HG03045 (cell line): ENCODE measurements at regions not wholly inside any gene's neighbourhood (a gene's known extent, or its start where the extent isn't known, plus 50 kb on each side); places are given as distances from the start of the nearest gene placed in this dataset.
"Not testable (repeated sequence)": the region's sequence is repeated elsewhere in the genome, so short reads cannot be mapped to it uniquely, and the experiment has no call there.

Experiments used
- ATAC-seq: cut with Tn5 transposase; IDR thresholded peaks from one replicate; pipeline ENCODE4 v1.9.1; 2021; ENCODE audit warnings: mild to moderate bottlenecking, moderate library complexity; ENCODE audit not compliant: unreplicated experiment

DNA sequence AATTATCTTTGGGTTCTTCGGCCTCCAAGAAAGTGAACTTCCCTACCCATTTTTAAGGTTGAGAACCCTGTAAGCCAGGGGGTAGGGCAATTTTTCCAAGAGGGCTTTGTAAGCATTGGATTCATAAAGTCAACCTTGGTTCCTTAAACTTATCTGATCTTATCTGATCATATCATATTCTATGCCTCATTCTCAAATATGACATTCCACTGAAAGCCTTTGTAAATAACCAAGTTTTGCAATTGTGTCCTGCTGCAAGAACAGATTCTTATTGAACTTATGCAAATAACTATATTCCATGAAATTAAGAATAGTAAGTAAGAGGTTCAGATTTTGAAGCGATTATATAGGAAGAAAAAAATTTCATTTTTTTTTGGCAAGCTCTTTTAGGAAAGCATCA is 649.5 kb downstream of the LRRC70 start:
- no peak for ATAC-seq

DNA sequence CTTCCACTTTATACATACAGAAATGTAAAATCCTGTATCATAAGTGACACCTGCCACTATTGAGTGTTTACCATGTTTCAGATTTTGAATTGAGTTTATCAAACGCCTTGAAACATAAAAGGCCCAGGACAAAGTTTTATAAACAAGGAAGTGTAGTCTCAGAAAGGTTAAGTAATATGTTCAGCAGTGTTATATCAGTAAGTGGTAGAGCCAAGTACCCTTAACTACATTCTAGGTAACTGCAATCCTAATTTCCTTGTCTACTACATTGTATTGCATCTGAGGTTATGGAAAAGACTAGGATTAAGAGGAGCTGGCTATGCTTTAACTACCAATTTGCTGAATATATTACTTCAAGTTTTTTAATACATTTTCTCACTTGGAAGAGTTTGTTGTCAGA is 641.6 kb downstream of the LRRC70 start:
- ATAC-seq = no peak

DNA sequence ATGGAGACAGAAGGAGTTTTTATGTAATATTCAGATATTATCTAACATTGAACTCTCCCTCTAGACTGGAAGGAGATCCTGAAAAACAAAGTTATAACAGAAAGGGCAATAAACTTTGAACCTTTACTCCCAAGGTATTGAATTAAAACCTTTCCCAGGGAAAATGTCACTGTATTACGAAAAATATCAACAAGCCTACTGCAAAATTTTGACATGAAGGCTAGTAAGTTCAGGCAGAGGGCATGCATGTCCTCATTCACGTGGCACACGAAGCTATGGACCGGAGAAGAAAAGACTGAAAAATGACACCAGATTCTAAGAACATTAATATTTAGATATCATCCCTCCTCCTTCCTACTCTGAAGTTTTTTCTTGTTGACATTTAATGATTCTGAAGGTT is 638.8 kb downstream of the LRRC70 start:
- ATAC-seq = no peak

DNA sequence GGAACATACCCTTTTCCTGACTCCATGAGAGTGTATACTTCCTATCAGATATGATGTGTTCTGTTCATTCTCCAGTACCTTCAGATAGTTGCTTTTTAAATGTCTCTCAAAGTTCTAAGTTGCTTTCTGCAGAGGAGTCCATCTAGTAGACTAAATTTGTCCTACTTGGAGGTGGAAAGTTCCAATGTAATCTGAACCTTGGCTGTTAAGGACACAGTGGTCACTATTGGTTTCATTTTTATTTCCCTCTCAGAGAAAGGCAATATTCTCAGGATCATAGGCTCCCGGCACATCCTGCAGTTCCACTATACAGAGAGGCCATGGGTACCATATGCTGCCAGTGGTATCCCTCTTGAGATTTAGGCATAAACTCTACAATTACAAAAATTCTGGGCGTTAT is 634.6 kb downstream of the LRRC70 start:
- ATAC-seq = no peak

DNA sequence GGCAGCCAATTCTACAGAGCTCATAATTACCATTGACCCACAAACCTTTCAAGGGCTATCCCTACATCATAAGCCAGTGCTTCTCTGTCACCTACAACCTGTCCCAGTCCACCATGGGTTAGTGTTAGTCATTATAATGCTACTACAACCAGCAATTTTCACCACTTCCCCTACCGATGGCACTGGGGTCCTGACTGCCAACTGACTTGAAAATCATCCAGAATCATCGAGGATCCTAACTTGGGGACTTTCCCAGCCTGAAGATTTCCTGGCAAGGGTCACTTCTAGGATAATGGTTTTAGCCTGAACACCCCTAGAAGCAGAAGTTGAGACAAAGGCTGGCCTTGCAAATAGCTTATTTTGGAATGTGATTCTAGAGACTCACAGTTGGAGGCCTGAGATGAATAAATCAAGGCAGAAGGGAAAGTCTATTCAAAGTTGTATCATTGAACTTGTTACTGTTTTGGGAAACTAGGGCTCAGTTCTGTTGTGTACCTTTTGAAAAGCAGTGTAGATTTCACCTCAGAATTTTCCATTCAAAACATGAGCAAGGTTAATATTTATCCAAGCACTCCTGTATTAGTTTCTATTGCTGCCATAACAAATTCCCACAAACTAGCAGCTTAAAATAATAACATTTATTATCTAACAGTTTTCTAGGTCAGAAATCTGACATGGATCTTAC is 633.0 kb downstream of the LRRC70 start:
- ATAC-seq = no peak

DNA sequence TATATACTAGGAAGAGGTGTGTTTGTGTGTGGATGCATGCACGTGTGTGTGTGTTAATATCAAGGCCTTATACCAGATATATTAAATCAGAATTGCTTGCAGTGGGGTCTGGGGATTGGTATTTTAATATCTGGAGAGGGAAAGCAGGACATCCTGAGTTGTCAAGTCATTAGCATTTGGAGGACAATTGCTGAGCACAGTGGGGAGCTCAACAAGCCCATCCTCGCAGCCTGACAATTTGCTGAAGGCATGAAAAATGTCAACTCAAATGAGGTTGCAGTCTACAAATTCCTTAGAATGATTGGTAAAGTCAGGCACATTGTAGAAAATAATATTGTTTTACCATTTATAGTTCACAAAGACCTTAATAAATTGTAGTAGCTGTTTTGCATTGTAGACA is 627.4 kb downstream of the LRRC70 start:
- ATAC-seq = no peak

DNA sequence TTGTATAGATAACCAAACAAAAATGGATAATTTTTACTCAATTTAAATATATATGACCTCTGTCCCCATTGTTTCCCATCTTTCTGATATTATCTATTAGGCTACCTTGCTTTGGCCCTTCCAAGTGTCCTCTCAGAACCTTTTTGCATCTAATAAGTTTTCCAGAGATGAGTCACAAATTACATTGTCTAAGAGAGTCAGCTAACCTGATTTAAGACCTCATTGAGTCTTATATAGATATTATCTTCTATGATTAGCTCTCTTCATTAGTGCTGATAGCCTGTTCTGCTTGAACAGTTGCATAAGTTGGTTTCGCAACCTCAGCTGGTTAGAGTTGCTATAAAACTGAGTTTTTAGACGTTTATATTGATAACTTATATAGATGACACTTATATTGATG is 623.1 kb downstream of the LRRC70 start:
- ATAC-seq = no peak

DNA sequence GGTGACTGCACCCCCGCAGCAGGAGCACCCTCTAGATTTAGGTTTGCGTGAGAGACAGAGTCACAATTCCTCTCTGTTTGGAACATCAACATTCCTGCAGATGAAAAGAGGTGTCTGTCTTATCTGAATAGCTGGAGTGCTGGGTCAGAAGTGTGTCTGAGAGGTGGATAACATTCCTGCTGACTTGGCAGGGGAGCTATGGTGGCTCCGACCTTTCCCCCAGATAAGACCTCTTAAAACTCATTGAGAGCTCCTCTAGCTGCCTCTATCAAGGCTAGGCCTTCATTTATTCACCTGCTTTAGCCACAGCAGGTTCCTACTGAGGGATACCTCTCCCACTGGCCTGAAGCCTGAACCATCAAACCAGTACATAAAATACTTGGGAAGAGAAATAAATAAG is 615.5 kb downstream of the LRRC70 start:
- ATAC-seq = no peak

DNA sequence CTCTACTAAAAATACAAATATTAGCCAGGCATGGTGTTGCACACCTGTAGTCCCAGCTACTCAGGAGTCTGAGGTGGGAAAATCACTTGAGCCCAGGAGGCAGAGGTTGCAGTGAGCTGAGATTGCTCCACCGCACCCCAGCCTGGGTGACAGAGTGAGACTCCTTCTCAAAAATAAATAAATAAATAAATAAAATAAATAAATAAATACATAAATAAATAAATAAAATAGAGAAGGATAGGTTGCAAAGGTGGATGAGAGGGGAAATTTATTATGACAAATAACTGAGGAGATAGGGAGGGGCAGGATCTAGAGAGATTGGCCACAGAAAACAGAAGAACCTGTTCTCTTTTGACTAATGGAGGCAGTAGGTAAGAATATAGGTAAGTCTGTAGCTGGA is 601.6 kb downstream of the LRRC70 start:
- not testable (repeated sequence) for ATAC-seq

DNA sequence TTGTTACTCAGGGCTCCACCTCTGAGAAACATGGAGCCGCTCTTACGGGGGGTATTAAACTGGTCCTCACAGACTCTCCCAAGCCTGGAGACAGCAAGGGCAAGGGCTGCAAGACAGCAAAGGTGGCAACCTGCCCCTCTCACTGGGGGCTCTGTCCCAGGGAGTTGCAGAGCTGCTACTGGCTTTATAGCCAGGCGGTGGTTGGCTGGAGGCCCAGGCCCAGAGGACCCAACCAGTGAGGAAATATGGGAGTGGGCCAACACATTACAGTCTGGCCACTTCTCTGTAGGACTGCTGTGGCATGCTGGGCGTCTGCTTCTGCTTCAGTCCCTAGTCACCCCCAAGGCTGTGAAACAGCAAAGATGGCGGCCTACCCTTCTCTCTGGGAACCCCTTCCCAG is 597.2 kb downstream of the LRRC70 start:
- no peak for ATAC-seq

DNA sequence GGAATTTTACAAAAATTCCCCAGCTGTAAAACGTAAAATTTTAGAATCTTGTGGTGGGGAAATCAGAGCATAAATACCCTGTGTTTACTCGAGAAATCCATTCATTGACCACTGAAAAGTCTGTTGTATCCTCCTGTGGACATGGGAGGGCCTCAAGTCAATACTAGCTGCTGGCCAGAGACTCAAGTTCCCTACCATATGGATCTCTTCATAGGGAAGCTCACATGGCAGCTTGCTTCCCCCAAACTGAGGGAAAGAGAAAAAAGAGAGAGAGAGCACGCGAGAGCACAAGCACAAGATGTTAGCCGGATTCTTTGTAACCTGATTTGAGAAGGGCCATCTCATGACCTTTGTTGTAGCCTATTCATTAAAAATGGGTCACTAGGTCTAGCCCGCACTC is 591.9 kb downstream of the LRRC70 start:
- no peak for ATAC-seq

DNA sequence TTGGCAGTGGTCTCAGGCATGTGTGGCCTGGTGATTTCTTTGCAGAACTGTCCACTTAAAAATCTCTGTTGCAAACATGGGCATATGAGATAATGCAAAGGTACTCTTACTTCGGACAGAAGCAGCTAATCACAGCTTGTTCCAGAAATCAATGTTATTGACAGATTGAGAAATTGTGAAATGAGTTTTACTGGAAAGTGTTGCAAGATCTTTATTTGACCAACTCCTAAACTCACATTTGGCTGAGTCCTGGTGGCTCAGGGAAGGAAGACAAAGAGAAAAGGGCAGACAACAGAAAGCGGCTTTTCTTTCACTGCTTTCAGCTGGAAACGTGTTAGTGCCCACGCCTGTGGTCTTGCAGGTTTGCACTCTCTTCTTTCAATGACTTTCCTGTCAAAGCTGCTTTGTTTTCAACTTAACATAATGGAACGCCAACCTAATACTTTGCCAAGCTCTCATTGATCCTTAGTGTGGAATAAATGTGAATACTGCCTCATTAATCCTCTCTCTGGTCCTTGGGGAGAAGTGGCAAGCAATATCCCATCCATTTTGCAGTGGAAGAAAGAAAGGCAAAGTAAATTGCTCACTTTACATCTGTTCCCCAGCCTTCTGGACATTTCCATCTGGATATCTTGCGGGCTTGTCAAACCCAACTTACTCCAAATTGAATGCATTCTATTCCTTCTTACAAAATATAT is 586.4 kb downstream of the LRRC70 start:
- ATAC-seq = no peak

DNA sequence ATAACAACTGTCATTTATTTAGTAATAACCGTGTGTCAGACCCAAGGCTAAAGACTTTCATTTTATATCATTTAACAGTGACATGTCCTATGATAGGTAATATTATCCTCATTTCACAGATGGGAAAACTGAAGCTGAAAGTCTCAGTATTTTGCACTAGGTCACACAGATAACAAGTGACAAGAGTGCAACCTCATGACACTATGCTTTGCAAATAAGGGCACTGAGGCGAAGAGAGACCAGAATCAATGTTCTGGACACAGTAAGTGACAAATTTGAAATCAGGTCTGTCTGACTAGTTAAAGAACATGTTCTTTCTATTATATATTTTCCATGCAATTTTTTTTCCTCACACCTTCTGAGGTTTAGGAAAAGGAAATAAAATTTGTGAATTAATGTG is 585.7 kb downstream of the LRRC70 start:
- no peak for ATAC-seq

DNA sequence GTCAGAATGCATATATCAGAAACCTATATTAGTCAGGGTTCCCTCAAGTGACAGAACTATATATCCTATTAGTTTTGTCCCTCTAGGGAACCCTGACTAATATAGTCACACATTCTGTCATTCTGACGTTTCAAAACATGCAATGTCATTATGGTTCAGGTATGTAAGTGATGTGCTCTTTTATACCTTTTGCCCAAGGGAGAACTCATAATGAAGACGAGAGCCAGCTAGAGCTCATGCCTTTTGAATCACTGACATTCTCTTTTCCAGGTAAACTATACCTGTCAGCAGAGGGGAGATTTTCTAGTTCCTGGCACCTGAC is 576.7 kb downstream of the LRRC70 start:
- ATAC-seq = no peak

DNA sequence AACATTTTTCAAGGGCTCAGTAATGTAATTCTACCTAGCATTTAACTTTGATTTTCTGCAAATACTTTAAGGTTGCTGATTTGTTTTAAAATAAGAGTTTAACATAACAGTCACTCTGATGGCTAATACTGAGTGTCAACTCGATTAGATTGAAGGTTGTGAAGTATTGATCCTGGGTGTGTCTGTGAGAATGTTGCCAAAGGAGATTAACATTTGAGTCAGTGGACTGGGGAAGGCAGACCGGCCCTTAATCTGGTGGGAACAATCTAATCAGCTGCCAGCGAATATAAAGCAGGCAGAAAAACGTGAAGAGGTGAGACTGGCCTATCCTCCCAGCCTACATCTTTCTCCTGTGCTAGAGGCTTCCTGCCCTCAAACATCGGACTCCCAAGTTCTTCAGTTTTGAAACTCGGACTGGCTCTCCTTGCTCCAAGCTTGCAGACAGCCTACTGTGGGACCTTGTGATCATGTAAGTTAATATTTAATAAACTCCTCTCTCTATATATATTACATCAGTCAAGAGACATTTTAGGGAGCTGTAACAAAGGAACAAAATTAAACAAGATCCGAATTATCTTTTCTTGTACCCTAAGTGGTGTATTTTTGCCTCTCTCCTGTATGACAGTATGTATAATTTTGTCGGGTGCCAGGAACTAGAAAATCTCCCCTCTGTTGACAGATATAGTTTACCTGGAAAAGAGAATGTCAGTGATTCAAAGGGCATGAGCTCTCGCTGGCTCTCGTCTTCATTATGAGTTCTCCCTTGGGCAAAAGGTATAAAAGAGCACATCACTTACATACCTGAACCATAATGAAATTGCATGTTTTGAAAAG is 576.1 kb downstream of the LRRC70 start:
- no peak for ATAC-seq

DNA sequence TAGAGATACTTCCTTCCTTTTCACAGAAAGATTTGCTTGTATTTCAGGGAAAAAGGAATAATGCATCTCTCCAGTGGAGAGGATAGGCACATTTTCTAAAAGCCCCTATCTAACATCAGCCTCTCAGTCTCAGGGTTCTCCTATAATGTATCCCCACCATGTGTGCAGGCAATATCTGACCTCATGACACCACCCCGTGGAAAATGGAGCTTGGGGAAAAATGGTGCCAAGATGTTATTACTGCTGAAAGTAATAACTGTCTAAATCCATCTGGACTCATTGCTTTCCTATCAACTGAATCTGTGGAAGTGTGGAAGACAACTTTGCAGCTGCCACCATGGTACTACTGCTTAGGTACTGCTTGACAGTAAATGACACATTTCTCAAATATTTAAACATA is 574.3 kb downstream of the LRRC70 start:
- no peak for ATAC-seq

DNA sequence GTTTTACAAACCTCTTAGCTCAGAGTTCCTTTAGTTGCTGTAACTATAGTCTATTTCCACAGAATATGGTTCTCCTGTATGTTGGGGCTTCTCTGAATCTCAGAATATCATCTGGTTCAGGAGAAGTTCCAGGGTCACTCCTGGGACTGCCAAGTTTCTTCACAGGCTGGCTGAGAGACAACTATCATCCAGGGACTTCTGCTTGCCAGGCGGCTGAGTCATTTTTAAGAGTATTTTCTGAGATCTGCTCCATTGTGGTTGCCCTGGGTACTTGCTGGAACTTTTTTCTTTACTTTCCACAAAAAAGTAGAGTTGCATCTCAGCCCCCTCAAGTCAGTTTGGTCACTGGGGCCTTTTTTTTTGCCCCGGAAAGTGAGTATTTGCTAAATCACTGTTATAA is 566.5 kb downstream of the LRRC70 start:
- ATAC-seq = no peak

DNA sequence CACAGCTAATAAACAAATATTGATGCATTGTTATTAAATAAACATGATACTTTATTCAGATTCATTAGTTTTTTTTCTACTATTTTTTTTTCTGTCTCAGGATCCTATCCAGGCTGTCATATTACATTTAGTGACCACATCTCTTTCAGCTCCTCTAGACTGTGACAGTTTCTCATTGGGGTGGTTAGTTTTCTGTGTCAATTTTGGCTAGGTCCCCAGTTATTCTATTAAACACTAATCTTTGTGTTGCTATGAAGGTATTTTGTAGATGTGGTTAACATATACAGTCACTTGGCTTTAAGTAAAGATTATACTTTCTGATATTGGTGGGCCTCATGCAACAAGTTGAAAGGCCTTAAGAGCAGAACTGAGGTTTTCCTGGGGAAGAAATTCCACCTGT is 563.0 kb downstream of the LRRC70 start:
- no peak for ATAC-seq

DNA sequence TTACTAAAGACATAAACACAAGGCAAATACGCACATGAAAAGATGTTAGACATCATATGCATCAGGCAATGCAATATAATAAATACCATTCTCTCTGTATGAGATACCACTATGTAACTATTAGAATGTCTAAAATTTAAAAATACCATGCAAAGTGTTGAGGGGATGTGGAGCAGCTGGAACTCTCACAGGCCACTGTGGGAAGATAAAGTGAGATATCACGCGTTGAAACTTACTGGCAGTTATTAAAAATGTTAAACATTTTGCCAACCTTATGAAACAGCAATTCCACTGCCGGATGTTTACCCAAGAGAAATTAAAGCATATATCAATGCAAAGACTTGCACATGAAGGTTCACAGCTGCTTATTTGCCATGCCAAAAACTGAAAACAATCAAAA is 556.7 kb downstream of the LRRC70 start:
- ATAC-seq = no peak

DNA sequence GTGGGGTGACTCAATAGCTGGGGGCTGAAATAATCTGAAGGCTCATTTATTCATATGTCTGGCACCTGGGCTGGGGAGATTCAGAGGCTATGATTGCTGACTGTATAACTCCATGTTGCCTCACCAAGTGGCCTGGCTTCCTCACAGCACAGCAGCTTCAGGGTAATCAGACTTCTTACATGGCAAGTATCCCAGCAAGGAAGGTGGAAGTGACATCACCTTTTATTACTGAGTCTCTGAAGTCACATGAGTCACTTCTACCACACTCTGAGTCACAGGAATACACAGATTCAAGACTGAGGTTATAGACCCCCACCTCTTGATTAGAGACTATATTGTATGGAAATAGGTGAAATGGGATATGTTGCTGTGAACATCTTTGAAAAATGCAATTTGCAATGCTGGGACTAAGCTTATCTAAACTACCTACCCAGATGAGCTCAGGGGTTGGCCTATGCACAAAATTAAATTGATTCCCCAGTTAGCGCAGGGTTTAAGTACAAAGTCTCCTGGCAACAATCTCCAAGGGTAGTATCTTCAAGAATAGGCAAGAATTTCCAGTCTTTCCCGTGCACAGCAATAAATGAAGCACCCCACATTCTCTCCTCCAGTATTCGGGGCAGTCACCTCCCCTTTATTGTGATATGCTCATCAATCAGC is 553.1 kb downstream of the LRRC70 start:
- no peak for ATAC-seq

DNA sequence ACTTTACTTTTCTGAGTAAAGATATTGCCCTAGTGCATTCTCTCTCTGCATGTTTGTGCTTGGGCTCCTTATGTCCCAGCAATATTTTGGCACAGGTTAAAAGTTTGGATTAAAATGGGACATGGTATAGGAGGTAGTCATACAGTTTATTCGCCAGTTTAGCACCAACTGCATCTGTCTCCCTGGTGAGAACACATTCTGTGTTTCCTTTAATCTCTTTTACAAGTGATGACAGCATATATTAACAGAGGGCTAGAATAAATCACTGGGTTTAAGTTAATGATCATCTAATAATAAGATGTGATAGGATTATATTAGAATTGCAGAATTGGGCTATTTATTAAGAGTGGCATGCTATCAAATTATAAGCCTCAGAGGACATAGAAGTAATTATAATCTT is 550.1 kb downstream of the LRRC70 start:
- no peak for ATAC-seq

DNA sequence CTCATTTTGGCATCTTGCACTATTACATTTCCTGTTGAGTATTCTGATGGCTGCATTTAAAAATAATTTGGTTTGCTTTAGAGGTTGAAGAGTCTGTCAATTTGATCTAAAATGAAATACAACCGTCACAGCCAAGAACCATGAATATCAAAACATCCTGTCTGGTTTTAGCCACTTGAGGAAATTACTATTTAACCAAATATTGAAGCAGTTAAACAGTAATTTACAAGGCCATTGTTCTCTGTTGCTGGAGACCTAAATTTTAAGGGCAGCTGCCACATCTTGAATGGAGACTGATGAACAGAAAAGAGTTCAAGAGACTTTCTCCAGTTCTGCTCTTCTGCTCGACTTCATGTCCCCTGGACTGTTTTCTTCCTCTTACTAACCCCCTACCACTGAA is 549.4 kb downstream of the LRRC70 start:
- no peak for ATAC-seq
